ENCODE measurements at regions not wholly inside any gene's neighbourhood (a gene's known extent, or its start where the extent isn't known, plus 50 kb on each side); places are given as distances from the start of the nearest gene placed in this dataset.

GRCh38 chr2:8564475-8564874 is 117.4 kb upstream of the ID2 start:
- H3K36me3 ChIP-seq (ENCODE audit: control insufficient read depth in 2 of 2, insufficient read depth in 2 of 2, low read length in 2 of 2), result no peaks in the 10 kb centered on the region
- no peaks in the 10 kb centered on the region for H3K9me3 ChIP-seq (ENCODE audit: control insufficient read depth in 2 of 2, low read length in 2 of 2)
- H3K27me3 ChIP-seq (ENCODE audit: control insufficient read depth in 1 of 2, insufficient read depth in 2 of 2, low read length in 2 of 2), result no peaks in the 10 kb centered on the region
- H3K4me3 ChIP-seq (ENCODE audit: low read length in 2 of 2), result no peak overlapping the region
- H3K27ac ChIP-seq (ENCODE audit: low read length), result no peak overlapping the region
- no peak overlapping the region for H3K9ac ChIP-seq (ENCODE audit: low read length in 2 of 2)
- H3K4me1 ChIP-seq (ENCODE audit: control insufficient read depth, insufficient read depth, low read length), result no peaks in the 10 kb centered on the region

DNA sequence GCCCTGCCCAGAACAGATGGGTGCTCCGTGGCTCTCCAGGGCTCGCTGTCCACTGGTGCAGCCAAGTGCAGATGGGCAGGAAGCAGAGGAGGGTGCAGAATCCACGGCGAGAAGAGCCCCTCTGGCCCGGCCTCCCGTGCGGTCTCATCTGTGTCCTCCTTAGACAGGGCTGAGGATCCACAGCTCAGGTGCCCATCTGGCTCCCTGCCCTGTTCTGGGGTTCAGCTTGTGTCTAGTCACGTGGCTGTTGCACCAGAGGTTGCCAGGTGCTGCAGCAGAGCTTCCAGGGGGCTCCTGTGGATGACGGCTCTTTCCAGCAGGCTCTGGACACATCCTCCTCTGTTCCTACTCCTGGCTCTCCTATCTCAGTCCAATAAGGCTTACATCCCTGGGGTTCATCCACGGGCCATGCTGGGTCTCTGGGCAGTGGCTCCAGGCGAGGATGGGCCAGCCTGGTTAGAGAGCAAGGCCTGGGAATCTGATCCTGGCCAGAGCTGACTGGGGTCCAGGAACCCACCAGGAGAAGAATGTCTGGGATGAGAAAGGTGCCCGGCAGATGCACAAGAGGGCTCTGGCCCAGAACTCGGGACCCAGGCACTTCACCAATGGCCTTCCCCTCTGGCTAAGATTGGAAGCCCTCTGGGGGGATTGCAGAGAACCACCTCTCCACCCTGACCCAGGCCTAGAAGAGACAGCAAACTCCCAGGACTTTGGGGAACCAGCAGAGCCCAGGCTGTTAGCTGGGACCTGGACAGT is 116.3 kb upstream of the ID2 start:
- Histone ChIP-seq H3K9ac (ENCODE audit: low read length in 2 of 2) (no peak overlapping the region), H3K27ac (ENCODE audit: low read length) (no peak overlapping the region), H3K27me3 (ENCODE audit: control insufficient read depth in 1 of 2, insufficient read depth in 2 of 2, low read length in 2 of 2) (no peaks in the 10 kb centered on the region)

DNA sequence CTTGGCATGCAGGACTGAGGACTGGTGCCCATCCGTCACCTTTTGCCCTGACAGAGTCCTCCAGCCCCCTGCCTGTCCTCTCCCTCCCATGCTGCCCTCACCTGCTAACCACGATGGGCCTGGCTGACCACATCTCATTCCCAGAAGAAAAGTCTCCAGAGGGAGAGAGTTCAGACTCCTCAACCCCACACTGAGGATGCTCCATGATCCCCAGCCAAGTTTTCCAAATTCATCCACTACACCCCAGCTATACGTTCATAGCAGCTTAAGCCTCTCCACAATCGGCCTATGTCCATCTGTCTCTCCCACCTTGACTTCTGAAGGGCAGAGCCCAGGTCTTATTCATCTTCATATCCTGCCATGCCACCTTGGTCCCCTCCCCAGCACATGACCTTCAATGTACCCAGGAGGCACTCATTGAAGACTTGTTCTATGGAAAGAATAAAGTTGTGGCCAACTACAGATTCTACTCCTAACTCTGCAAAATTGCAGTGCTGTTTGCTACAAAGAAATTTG is 115.6 kb upstream of the ID2 start:
- Histone ChIP-seq H3K36me3 (ENCODE audit: control insufficient read depth in 2 of 2, insufficient read depth in 2 of 2, low read length in 2 of 2) (no peaks in the 10 kb centered on the region), H3K4me3 (ENCODE audit: low read length in 2 of 2) (no peak overlapping the region), H3K4me1 (ENCODE audit: control insufficient read depth, insufficient read depth, low read length) (no peaks in the 10 kb centered on the region)

More for the DNA sequence above, 116.3 kb upstream of the ID2 start:
- Histone ChIP-seq H3K4me1 (ENCODE audit: control insufficient read depth, insufficient read depth, low read length) (no peaks in the 10 kb centered on the region), H3K4me3 (ENCODE audit: low read length in 2 of 2) (no peak overlapping the region), H3K9me3 (ENCODE audit: control insufficient read depth in 2 of 2, low read length in 2 of 2) (no peaks in the 10 kb centered on the region), H3K36me3 (ENCODE audit: control insufficient read depth in 2 of 2, insufficient read depth in 2 of 2, low read length in 2 of 2) (no peaks in the 10 kb centered on the region)

GRCh38 chr2:8566774-8567468 is 114.9 kb upstream of the ID2 start:
- H3K9ac ChIP-seq (ENCODE audit: low read length in 2 of 2), result no peak overlapping the region
- H3K27ac ChIP-seq (ENCODE audit: low read length), result no peak overlapping the region
- H3K4me1 ChIP-seq (ENCODE audit: control insufficient read depth, insufficient read depth, low read length), result no peaks in the 10 kb centered on the region
- no peaks in the 10 kb centered on the region for H3K9me3 ChIP-seq (ENCODE audit: control insufficient read depth in 2 of 2, low read length in 2 of 2)
- H3K36me3 ChIP-seq (ENCODE audit: control insufficient read depth in 2 of 2, insufficient read depth in 2 of 2, low read length in 2 of 2), result no peaks in the 10 kb centered on the region
- H3K27me3 ChIP-seq (ENCODE audit: control insufficient read depth in 1 of 2, insufficient read depth in 2 of 2, low read length in 2 of 2), result no peaks in the 10 kb centered on the region
- H3K4me3 ChIP-seq (ENCODE audit: low read length in 2 of 2), result no peak overlapping the region

More for the DNA sequence above, 115.6 kb upstream of the ID2 start:
- Histone ChIP-seq H3K27ac (ENCODE audit: low read length) (no peak overlapping the region), H3K9ac (ENCODE audit: low read length in 2 of 2) (no peak overlapping the region), H3K27me3 (ENCODE audit: control insufficient read depth in 1 of 2, insufficient read depth in 2 of 2, low read length in 2 of 2) (no peaks in the 10 kb centered on the region), H3K9me3 (ENCODE audit: control insufficient read depth in 2 of 2, low read length in 2 of 2) (no peaks in the 10 kb centered on the region)

DNA sequence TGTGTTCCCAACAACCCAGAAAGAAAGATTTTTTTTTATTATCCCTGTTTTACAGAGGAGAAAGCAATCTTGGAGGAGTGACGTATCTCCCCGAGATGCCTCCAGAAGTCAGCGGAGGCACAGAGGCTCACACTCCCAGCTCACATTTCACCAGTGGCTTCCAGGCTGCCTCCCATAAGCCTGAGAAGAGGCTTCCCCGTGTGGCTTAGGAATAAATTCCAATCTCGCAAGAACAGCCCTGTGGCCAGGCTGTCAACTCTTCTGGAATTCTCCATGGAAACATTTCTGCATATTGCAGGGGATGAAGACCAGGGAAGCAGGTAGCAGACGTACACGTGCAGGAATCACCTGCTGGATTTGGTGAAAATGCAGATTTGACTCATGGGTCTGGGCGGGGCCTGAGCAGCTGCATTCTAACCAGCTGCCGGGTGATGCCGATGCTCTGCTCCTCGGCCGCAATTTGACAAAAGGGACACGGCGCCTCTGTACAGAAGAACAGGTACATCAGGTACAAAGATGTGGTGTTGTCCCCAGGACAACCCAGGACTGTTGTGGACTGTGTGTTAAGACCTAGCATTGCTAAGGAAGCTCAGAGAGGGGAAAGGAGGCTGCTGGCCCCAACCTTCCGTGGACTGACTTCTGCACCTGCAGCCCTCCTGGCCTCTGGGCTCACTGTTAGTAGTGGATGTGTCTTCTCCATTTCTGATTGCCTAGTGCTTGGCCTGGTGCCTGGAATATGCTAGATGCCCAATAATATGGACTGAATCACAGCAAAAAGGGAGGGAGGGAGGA is 114.2 kb upstream of the ID2 start:
- Histone ChIP-seq H3K27ac (ENCODE audit: low read length) (no peak overlapping the region), H3K9ac (ENCODE audit: low read length in 2 of 2) (no peak overlapping the region), H3K36me3 (ENCODE audit: control insufficient read depth in 2 of 2, insufficient read depth in 2 of 2, low read length in 2 of 2) (no peaks in the 10 kb centered on the region), H3K9me3 (ENCODE audit: control insufficient read depth in 2 of 2, low read length in 2 of 2) (no peaks in the 10 kb centered on the region), H3K27me3 (ENCODE audit: control insufficient read depth in 1 of 2, insufficient read depth in 2 of 2, low read length in 2 of 2) (no peaks in the 10 kb centered on the region), H3K4me3 (ENCODE audit: low read length in 2 of 2) (no peak overlapping the region), H3K4me1 (ENCODE audit: control insufficient read depth, insufficient read depth, low read length) (no peaks in the 10 kb centered on the region)

- no peaks in the 10 kb centered on the region for H3K4me1 ChIP-seq (ENCODE audit: control insufficient read depth, insufficient read depth, low read length)
- H3K27ac ChIP-seq (ENCODE audit: low read length), result no peak overlapping the region
- H3K9ac ChIP-seq (ENCODE audit: low read length in 2 of 2), result no peak overlapping the region
- no peaks in the 10 kb centered on the region for H3K27me3 ChIP-seq (ENCODE audit: control insufficient read depth in 1 of 2, insufficient read depth in 2 of 2, low read length in 2 of 2)
- H3K4me3 ChIP-seq (ENCODE audit: low read length in 2 of 2), result no peak overlapping the region
- no peaks in the 10 kb centered on the region for H3K9me3 ChIP-seq (ENCODE audit: control insufficient read depth in 2 of 2, low read length in 2 of 2)
- H3K36me3 ChIP-seq (ENCODE audit: control insufficient read depth in 2 of 2, insufficient read depth in 2 of 2, low read length in 2 of 2), result no peaks in the 10 kb centered on the region
These were observed 113.1 kb upstream of the ID2 start for GRCh38 chr2:8568543-8569302.

DNA sequence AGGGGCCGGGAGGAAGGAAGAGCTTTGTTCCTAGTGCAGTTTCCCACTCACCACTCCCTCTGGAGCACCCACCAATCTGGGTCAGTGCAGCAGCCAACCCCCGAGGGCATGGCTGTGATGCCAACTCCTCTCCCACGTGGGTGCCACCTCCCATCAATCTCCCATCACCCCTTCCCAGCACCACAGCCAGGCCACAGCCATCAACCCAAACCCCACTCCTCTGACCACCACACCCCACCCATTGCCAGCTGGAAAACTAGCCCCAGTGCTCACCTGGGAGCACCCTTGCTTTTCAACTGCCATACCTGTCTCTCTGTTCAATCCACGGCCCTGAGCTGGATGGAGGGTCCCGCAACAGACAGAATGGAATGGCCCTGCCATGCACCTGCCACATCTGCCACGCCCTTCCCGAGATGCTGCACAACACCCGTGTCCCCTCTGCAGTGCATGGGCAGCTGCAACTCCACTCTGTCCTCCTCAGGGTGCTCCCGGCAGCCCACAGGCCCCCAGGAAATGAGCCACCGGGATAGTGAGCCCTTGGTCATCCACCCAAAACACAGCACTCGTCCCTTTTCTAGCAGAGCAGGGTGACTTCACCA is 112.4 kb upstream of the ID2 start:
- Histone ChIP-seq H3K4me3 (ENCODE audit: low read length in 2 of 2) (no peak overlapping the region), H3K4me1 (ENCODE audit: control insufficient read depth, insufficient read depth, low read length) (no peaks in the 10 kb centered on the region), H3K9me3 (ENCODE audit: control insufficient read depth in 2 of 2, low read length in 2 of 2) (no peaks in the 10 kb centered on the region), H3K9ac (ENCODE audit: low read length in 2 of 2) (no peak overlapping the region), H3K36me3 (ENCODE audit: control insufficient read depth in 2 of 2, insufficient read depth in 2 of 2, low read length in 2 of 2) (no peaks in the 10 kb centered on the region), H3K27me3 (ENCODE audit: control insufficient read depth in 1 of 2, insufficient read depth in 2 of 2, low read length in 2 of 2) (no peaks in the 10 kb centered on the region), H3K27ac (ENCODE audit: low read length) (no peak overlapping the region)

- no peaks in the 10 kb centered on the region for H3K27me3 ChIP-seq (ENCODE audit: control insufficient read depth in 1 of 2, insufficient read depth in 2 of 2, low read length in 2 of 2)
- H3K27ac ChIP-seq (ENCODE audit: low read length), result no peak overlapping the region
- H3K36me3 ChIP-seq (ENCODE audit: control insufficient read depth in 2 of 2, insufficient read depth in 2 of 2, low read length in 2 of 2), result no peaks in the 10 kb centered on the region
- no peak overlapping the region for H3K9ac ChIP-seq (ENCODE audit: low read length in 2 of 2)
- peaks cover 3% of the 10 kb centered on the region for H3K4me1 ChIP-seq (ENCODE audit: control insufficient read depth, insufficient read depth, low read length)
- no peak overlapping the region for H3K4me3 ChIP-seq (ENCODE audit: low read length in 2 of 2)
- no peaks in the 10 kb centered on the region for H3K9me3 ChIP-seq (ENCODE audit: control insufficient read depth in 2 of 2, low read length in 2 of 2)
These were observed 111.2 kb upstream of the ID2 start for GRCh38 chr2:8570637-8571036.

- no peaks in the 10 kb centered on the region for H3K36me3 ChIP-seq (ENCODE audit: control insufficient read depth in 2 of 2, insufficient read depth in 2 of 2, low read length in 2 of 2)
- H3K4me1 ChIP-seq (ENCODE audit: control insufficient read depth, insufficient read depth, low read length), result peaks cover 5% of the 10 kb centered on the region
- no peak overlapping the region for H3K9ac ChIP-seq (ENCODE audit: low read length in 2 of 2)
- H3K4me3 ChIP-seq (ENCODE audit: low read length in 2 of 2), result no peak overlapping the region
- no peaks in the 10 kb centered on the region for H3K9me3 ChIP-seq (ENCODE audit: control insufficient read depth in 2 of 2, low read length in 2 of 2)
- no peak overlapping the region for H3K27ac ChIP-seq (ENCODE audit: low read length)
- no peaks in the 10 kb centered on the region for H3K27me3 ChIP-seq (ENCODE audit: control insufficient read depth in 1 of 2, insufficient read depth in 2 of 2, low read length in 2 of 2)
These were observed 110.5 kb upstream of the ID2 start for GRCh38 chr2:8571301-8571791.

All from stomach smooth muscle (tissue), 2 donors.